ENCODE measurements at regions not wholly inside any gene's neighbourhood (a gene's known extent, or its start where the extent isn't known, plus 50 kb on each side); places are given as distances from the start of the nearest gene placed in this dataset.

GRCh38 chr5:152269533-152269932, 135.5 kb downstream of the NMUR2 start:
- no peak for DNase-seq

GRCh38 chr5:152264645-152265254, 140.3 kb downstream of the NMUR2 start:
- no peak for DNase-seq

- no peak for DNase-seq
Observed at GRCh38 chr5:152262667-152263066, 142.4 kb downstream of the NMUR2 start.

GRCh38 chr5:152260940-152261339, 144.1 kb downstream of the NMUR2 start:
- no peak for DNase-seq

GRCh38 chr5:152259702-152260101, 145.4 kb downstream of the NMUR2 start:
- DNase-seq: no peak

- DNase-seq: no peak
Observed at GRCh38 chr5:152256580-152256979, 148.5 kb downstream of the NMUR2 start.

- DNase-seq: no peak
Observed at GRCh38 chr5:152255411-152255810, 149.7 kb downstream of the NMUR2 start.

- no peak for DNase-seq
Observed at GRCh38 chr5:152247850-152248385, 157.2 kb downstream of the NMUR2 start.

- DNase-seq: no peak
Observed at GRCh38 chr5:152246401-152246800, 158.7 kb downstream of the NMUR2 start.

- DNase-seq: no peak
Observed at GRCh38 chr5:152237531-152237930, 167.5 kb downstream of the NMUR2 start.

GRCh38 chr5:152226191-152226590, 178.9 kb downstream of the NMUR2 start:
- no peak for DNase-seq

- no peak for DNase-seq
Observed at GRCh38 chr5:152221721-152222629, 183.1 kb downstream of the NMUR2 start.

- DNase-seq: no peak
Observed at GRCh38 chr5:152218694-152219093, 186.4 kb downstream of the NMUR2 start.

GRCh38 chr5:152205804-152206203, 199.3 kb downstream of the NMUR2 start:
- no peak for DNase-seq

GRCh38 chr5:152202321-152202720, 202.8 kb downstream of the NMUR2 start:
- DNase-seq: no peak

- DNase-seq: no peak
Observed at GRCh38 chr5:152193391-152194107, 211.5 kb downstream of the NMUR2 start.

- no peak for DNase-seq
Observed at GRCh38 chr5:152188251-152188650, 216.8 kb downstream of the NMUR2 start.

GRCh38 chr5:152187668-152188067, 217.4 kb downstream of the NMUR2 start:
- DNase-seq: no peak

GRCh38 chr5:152185547-152186245, 219.4 kb downstream of the NMUR2 start:
- no peak for DNase-seq

GRCh38 chr5:152184266-152184665, 220.8 kb downstream of the NMUR2 start:
- no peak for DNase-seq

- DNase-seq: no peak
Observed at GRCh38 chr5:152181461-152181860, 223.6 kb downstream of the NMUR2 start.

GRCh38 chr5:152178350-152178699, 226.8 kb downstream of the NMUR2 start:
- DNase-seq: no peak
